Non-pigmented ciliary epithelial cell (primary cell): ENCODE measurements at regions not wholly inside any gene's neighbourhood (a gene's known extent, or its start where the extent isn't known, plus 50 kb on each side); places are given as distances from the start of the nearest gene placed in this dataset.

Experiments
- DNase-seq: peaks from one replicate; pipeline ENCODE4 v3.0.0-alpha.2; 2010; ENCODE audit warnings: low read depth

DNA sequence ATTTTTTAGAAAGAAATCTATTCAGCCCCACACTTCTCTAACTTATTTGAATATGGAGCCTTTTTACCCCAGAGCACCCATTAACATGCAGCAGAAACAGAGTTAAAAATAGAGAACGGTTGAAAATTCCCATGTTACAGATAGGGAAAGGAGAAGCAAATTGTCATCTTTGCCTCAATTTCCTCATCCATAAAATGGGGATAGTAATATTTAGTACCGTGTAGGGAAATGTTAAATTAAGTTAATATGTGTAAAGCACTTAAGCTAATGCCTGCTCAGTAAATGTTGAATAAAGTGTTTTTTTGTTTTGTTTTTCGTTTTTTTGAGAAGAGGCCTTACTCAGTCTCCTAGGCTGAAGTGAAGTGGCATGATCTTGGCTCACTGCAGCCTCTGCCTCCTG lies 50.3 kb downstream of the NAV1 start:
- DNase-seq = no peak

DNA sequence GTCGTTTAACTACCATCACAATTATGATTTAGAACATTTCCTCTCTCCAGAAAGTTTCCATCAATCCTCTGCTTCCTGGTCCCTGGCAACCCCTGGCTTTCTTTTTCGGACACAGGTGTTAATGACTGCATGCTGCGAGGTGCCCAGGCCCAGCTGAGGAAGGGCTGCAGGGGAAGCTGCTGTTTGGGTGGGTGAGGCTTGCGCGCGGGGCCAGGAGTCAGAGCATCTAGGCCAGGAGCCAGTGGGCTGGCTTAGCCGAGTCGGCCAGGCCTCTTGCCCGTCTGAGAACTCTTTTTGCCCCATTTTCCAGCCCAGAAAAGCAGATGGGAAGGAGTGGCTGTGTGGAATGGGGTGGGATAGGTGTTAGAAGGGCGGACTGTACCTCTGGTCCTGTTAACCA lies 51.5 kb downstream of the NAV1 start:
- no peak for DNase-seq

DNA sequence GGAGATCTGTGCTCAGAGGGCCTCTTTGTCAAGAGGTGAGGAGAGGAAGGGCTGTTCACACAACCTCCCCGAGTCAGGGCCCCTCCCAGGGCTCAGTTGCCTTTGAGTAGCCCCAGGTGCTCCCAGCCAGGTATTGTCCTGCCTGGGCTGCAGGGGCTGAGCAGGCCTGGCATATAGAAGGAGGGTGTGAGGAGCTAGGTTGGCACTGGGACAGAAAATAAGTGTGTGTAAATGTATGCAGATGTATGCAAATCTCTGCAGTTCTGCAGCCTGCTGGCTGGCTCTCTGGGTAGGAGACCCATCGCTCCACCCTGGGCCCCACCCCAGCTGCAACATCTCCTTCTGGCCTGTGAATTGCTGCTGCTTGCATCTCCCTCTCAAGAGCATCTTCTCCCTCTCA lies 52.4 kb downstream of the NAV1 start:
- no peak for DNase-seq

DNA sequence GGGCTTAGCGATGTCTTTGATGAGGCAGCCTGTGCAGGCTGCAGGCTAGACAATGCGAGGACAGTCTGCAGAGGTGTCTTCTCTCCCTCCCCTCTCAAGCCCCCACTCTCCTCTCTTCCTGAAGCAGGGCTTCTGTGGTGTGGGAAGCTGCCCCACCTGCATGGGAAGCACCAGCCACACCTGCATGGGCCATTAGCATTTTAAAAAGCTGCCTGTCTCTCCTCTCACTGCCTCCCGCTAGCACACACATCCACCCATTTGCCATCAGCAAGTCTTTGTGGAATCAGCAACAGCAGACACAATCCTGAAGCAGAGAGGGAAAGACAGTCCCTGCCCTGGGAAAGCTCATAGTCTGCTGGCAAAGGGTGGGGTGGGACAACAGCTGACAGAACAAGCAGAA lies 53.1 kb downstream of the NAV1 start:
- DNase-seq = no peak

DNA sequence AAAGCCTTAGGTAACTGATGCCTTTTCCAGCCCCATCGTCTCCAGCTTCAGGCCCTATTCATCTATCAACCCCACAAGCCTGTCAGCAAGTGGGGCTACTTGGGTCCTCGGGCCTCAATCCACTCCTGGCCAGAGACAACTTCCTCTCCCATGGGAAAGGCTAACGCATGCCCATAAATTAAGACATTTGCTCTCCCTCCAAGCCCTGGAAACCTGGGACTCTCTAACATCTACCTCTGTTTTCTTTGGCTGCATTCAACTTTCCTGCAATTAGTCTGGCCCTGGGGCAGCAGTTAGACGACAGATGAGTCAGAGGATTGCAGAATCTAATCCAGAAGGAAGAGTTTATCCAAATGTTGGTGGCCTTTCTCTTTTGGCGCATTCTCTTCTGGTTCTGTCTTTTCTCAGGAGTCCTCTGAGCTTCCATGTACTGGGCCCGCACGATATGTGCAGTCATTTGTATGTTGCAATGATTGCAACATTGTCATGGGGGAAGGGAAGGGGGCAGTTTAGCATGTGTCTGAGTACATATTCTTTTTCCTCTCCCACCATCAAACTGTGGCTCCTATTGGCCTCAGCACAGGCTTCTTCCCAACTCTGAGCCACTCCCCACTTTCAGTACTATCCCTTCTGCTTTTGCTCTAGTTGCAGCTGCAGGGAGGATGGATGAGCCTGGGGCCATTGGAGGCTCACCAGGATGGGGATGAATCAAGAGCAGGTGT lies 54.4 kb downstream of the NAV1 start:
- DNase-seq = no peak

DNA sequence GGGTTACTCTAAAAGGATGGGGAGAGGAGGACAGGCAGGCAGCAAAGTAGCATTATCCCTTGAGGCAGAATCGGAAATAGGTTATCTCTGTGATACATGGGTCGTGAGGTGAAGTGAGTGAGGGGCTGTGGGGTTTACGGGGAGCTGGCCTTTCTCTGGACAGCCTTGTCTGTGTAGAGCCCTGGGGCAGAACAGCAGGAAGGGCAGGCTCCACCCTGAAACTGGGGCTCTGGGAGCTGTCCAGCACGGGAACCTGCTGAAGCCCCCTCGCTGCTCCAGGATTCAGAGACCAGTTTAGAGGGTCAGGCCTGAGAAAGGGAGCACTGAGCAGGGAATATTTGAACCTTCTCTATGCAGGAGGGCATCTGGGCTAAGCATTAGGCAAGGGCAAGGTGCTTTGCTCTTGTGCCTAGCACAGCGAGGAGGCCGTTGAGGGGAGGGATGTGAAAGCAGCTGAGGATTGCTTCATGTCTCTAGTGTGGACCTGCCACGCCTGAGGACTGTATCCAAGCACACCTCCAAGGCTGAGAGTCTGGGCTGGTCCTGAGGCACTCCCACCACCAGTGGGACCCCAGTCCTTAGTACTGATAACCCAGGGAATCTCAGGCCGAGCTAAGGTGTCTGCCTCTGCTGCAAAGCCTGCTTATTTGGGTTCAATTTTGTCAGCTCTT lies 55.8 kb downstream of the NAV1 start:
- DNase-seq = no peak

DNA sequence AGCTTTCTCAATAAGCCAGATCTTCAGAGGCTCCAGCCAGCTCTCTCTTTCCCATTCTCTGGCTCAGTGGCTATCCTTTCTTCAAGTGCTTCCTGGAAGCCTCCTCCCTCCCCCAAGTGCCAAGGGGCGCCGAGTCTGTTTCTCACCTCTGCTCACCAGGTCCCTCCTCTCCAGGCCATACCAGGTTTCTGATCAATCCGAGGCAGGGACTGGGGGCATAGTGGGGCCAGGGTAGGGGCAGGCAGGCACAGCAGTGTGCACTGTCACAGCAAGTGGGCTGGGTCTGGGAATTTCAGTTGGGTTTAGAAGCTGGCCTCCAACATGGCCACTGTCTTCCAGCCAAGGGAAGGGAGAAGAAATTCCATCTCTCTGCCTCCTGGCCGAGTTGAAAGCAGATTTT lies 56.5 kb downstream of the NAV1 start:
- DNase-seq = no peak

DNA sequence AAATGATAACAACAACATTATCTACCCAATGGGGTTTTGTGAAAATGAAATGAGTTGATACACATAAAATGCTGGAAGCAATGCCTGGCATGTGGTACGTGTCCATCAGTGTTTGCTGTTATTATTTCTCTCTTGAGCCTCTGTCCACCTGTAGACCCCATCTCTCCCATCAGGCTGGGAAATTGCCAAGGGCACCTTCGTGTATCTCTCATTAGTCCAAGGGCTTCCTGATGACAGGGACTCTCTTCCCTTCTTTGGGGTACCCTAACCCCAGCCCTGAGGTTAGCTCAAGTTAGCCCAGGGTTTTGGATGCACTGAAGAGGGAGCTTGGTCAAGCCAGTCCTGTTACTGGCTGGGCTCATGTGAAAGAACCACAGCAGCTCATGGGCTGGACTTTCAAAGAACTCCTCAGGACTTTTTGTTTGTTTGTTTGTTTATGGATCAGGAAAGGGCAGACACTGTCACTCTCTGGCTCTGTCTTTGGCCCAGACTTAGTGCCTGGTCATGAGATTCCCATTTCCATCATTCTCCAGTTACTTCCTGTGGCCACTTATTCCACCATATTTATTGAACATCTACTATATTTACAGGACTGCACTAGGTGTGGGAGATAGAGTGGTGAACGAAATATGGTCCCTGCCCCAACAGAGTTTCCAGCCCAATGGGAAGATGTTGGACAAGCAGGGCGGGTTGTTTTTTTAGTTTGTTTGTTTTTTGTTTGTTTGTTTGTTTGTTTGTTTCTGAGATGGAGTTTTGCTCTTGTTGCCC lies 57.4 kb downstream of the NAV1 start:
- DNase-seq = no peak

DNA sequence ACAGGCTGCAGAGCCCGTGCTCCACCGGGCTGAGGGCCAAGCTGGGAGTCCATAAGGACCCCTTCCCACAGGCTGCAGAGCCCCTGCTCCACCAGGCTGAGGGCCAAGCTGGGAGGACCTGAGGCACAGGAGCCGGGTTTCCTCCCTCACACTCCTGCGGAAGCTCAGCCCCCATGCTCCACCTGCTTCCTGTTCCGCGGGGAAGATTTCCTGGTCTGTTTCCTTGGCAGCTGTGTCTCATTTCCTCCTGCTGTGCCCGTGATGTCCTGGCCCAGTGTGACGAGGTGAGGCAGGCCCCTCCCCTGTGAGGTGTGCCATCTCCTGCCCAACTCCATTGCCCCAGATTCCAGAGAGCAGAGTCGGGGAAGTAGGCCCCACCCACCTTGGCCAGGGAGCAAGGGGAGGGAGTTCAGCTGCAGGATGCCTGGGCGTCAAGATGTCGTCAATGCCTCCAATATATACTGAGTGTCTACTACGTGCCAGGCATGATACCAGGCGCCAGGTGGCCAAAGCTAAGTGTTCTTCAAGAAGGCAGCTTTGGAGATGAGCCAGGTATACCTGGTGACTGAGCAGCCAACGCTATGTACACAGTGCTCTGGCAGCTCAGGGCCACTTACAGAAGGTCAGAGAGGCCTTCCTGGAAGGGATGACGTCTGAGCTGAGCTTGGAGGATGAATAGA lies 58.8 kb downstream of the NAV1 start:
- no peak for DNase-seq

DNA sequence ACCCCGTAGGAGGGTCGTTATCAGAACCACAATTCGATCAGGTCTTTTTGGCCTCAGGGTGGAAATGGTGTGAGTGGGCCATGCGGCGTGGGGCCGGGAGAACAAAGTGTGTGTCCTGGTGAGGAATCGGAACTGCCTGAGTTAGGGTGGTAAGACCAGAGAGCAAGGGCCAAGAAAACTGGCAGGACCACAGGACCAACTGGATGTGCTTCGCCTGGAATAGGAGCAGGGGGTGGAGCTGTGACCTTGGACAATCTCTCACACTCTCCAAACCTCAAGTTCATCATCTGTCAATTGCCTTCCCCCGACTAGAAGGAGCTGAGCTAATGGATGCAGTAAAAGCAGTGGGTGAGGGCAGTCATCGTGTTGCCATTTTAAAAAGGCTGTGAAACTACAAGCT lies 59.5 kb downstream of the NAV1 start:
- DNase-seq = no peak

DNA sequence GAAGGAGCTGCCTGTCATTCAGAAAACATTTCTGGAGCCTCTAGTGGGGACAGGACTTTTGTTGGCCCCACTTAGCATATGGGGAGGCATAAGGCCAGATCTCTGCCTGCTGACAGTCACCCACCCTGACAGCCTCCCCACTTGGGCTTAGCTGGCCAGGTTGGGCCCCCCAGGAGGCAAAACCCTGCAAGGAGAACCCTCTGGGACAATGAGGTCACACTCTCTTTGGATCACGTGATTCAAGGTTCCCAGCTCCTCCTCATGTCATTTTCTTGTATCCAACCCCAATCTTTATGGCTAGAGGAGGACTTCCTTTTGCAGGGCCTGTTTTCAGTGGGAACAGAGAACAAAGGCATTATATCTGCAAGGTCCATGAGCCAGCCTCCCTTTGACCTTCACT lies 60.0 kb downstream of the NAV1 start:
- no peak for DNase-seq

DNA sequence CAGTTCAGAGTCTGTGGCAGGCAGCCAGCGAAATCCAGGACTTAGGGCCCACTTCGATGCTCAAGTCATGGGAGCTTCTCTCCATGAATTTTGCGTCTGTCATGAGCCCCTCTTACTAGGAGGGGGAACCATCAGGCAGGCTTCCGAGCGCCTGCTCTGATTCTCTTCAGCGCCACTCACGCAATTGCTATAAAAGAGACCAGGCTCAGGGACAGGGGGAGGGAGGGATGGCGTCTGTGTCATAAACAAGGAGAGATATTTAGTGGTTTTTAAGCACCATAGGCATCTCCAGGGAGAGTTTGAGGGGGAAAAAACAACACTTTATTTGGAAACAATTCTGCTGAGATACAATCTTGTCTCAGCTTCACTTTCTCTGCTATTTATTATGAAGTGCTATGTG lies 60.6 kb downstream of the NAV1 start:
- no peak for DNase-seq

DNA sequence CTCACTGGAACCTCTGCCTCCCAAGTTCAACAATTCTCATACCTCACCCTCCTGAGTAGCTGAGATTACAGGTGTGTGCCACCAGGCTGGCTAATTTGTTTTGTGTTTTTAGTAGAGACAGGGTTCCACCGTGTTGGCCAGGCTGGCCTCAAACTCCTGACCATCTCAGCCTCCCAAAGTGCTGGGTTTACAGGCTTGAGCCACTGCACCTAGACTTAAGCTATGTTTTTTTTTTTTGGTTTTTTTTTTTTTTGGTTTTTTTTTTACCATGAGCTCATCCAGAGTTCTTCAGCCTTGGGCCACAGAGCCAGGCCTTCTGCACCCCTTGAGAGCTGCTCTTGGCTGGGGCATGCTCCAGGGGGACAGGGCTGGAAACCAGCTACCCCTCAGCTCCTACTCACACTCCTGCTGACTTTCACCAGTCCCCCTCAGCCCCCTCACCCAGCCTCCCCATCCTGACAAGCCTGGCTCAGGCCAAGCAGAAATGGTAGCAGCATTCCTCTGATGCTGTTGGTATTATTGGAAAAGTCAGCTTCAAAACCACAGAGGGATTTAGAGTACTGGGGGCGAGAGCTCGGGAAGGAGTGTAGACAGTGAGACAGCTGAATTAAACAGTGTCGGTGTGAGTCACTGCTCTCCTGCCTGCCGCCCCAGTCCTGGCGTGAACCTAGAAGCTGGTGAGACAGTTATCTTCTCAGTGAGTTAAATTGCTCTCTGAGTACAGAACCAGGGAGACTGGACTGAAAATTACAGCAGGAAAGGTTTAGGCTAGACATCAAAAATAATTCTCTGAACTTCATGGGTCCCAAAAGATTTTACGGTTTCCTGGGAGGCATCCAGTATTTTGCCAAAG lies 63.7 kb downstream of the NAV1 start:
- DNase-seq = peak; percentile 93

DNA sequence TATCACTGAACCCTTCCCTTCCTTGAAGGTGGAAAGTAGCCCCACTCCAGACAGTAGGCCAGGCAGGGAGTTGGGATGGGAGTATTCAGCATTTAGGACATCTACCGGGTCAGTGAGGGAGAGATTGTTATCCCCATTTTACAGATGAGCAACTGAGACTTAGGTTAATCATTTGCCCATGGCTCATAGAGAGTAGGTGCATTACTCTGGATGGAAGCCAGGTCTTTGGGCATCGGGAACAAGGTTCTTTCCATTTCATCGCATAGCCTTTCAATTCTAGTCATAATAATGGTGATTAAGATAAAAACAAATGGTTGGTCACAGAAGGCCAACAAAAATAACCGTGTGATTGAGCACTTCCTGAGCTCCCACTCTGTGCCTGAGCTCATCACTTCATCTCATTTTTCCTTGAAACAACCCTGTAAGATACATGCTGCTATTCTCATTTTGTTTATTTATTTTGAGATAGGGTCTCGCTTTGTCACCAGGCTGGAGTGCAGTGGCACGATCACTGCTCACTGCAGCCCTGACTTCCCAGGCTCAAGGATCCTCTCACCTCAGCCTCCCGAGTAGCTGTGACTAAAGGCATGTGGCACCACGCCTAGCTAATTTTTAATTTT lies 64.8 kb downstream of the NAV1 start:
- DNase-seq = no peak

DNA sequence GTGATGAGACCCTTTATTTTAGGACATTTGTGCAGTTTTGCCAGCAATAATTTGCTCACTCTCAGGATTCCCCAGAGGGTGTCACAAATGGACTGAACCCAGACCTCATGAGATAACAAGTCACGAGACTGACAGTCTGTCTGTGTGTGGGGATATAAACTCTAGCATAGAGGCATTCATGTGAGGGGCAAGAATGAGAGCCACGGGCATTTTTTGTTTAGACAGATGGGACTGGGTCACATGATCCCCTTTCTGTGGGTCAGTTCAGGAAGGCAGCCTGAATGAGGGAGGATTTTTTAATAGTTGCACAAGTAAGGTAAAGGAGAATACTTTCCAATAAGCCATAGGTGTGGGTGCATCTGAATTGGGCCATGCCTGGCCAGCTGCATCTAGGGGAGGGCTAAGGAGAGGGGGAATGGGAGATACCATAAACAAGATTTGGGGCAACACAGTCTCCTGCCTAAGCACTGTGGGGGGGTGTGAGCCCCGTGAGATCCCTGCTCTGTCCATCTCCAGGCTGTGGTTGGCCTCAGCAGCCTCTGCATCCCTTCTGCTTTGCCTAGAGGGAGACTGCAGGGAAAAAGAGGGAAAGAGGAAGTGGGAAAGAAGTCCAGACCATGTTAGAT lies 66.6 kb downstream of the NAV1 start:
- no peak for DNase-seq

DNA sequence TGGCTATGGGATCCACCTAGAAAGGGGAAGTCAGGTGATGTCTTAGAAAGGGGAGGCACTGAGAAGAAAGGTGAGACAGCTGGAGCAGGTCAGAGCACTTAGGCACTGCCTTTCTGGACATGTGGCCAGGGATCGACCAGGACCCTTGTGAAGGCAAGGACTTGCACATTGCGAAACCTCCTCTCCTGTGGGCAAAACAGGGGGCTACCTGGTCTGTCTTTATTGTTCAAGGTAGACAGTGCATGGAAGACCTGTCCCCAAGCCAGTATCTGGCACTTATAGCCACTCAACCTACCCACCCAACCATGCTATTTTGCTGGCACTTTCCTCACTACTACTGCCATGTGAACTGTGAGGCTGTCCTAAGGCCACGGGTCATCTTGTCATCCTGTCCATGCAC lies 67.2 kb downstream of the NAV1 start:
- no peak for DNase-seq

DNA sequence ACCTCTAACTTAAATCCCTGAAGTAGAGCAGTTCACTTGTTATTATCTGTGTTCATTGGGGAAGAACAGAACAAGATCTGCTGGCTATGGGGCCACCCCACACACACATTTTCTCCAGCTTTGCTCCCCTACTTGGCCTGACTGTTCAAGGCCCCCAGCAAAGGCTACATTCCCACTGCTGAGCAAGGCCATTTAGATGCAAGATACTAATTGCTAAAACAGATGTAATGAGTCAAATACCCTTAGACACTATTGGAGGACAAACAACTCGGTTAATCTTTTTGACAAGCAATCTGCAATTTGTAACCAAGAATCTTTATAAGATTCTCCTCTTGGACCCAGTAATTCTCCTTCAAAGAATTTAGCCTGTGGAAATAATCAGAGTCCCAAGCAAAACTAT lies 67.7 kb downstream of the NAV1 start:
- no peak for DNase-seq

DNA sequence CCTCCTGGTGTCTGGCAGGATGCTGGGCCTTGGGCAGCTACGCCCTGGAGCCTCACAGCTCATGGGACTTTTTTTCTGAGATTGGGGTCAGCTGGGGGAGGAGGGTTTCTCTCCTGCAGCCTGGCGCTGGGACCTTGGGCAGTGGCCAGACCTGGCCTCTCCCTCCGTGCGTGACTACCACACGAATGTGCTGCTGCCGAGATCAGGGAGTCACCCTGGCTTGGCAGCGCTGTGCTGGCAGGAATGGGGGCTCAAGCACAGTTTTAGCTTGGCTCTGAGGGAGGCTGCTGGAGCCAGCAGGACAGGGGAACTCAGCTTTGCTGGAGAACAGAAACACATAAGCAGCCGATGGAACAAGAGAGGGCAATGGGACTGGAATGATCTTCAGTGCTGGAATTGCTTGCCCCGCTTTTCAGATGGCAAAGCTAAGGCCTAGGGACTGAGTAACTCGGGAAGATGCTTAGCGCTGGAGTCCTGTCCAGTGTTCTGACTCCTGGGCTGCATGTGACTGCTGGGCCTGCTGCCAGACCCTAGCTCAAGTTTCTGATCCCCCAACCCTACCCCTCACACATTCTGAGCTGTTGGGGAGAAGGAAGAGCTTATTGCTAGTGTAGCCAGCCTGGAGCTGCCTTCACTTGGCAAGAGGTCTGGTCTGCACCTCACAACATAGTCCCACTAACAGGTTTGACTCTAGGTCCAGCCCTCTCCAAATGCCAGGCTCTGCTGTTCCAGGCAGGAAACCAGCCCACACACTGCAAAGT lies 69.9 kb downstream of the NAV1 start:
- DNase-seq = no peak

DNA sequence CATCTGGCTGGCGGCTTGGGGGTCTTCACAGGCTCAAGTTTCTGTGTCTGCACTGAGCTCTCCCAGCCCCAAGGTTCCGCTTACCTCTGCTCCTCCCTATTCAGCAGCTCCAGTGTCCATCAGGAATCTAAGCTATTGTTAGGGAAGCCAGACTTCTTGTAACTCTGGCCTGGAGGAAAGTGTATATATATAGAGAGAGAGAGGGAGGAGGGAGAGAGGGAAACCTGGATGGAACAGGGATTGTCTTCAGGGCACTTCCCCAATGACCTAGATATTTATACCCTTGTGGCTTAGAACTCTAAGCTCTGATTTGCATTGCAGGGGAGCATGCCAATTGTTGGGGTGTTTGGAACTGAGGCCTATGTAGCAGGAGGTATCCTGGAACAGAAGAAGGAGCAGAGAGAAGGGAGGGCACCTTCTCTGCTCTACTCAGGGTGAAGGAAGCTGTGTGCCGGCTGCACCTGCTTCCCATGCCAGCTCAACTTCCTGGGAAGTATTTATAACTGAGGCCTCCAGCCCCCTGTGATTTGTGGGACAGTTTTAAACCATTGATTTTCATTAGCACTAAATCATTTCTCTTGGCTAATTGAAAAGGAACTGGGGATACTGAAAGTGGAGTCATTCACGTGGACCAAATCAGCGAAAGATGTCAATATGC lies 70.9 kb downstream of the NAV1 start:
- no peak for DNase-seq

DNA sequence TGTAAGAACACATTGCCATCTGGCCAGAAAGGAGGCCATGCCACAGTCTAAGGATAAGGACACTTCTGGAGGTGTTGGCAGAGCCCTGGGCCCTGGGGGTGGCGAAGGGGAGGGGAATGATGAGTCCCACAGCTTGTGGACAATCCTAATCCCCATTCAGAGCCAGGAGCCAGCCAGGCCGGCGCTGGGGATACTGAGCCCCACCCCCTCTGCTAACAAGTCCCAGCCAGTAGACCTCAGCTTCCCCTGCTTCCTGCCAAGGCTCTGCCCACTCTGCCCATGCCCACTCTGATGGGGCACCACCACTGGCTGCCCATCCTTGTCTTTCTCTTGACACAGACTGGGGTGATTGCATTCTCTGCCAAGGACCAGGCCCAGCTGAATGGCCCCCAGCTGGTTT lies 71.9 kb downstream of the NAV1 start:
- DNase-seq = no peak
